ENCODE measurements at regions not wholly inside any gene's neighbourhood (a gene's known extent, or its start where the extent isn't known, plus 50 kb on each side); places are given as distances from the start of the nearest gene placed in this dataset.

GRCh38 chr3:154040283-154040682, 80.9 kb upstream of the ARHGEF26 start:
- POLR2A ChIA-PET: no interaction called here
- CTCF ChIA-PET: no interaction called here
- peak; percentile 22 for TF ChIP-seq CTCF (IDR thresholded peaks at IDR 0.05; ENCODE audit: control extremely low read depth, extremely low read depth, low read depth, missing control alignments)
- DNase-seq (ENCODE audit: extremely low spot score): no peak

- no peak for TF ChIP-seq CTCF (IDR thresholded peaks at IDR 0.05; ENCODE audit: control extremely low read depth, extremely low read depth, low read depth, missing control alignments)
- CTCF ChIA-PET: no interaction called here
- POLR2A ChIA-PET: no interaction called here
Measured at GRCh38 chr3:154044671-154045070, 76.5 kb upstream of the ARHGEF26 start.

GRCh38 chr3:154050216-154050615, 71.0 kb upstream of the ARHGEF26 start:
- no peak for DNase-seq (ENCODE audit: extremely low spot score)
- TF ChIP-seq CTCF (IDR thresholded peaks at IDR 0.05; ENCODE audit: control extremely low read depth, extremely low read depth, low read depth, missing control alignments): no peak
- ChIA-PET POLR2A (no interaction called here), CTCF (no interaction called here)

More at GRCh38 chr3:154044671-154045070, 76.5 kb upstream of the ARHGEF26 start:
- no peak for DNase-seq (ENCODE audit: extremely low spot score)

- no peak for TF ChIP-seq CTCF (IDR thresholded peaks at IDR 0.05; ENCODE audit: control extremely low read depth, extremely low read depth, low read depth, missing control alignments)
- ChIA-PET CTCF (no interaction called here), POLR2A (no interaction called here)
- no peak for DNase-seq (ENCODE audit: extremely low spot score)
Measured at GRCh38 chr3:154050766-154051165, 70.4 kb upstream of the ARHGEF26 start.

- no peak for TF ChIP-seq CTCF (IDR thresholded peaks at IDR 0.05; ENCODE audit: control extremely low read depth, extremely low read depth, low read depth, missing control alignments)
- ChIA-PET CTCF (interaction anchor here (1.1 kb wide), 1 partner anchor 13 kb away, joined by 3 read pairs; no protein-coding TSS in a partner anchor), POLR2A (no interaction called here)
- no peak for DNase-seq (ENCODE audit: extremely low spot score)
Measured at GRCh38 chr3:154059833-154060232, 61.4 kb upstream of the ARHGEF26 start.

GRCh38 chr3:154060238-154061000, 60.8 kb upstream of the ARHGEF26 start:
- ChIA-PET POLR2A (no interaction called here), CTCF (interaction anchor here (1.2 kb wide), 1 partner anchor 15 kb away, joined by 3 read pairs; no protein-coding TSS in a partner anchor)
- no peak for TF ChIP-seq CTCF (IDR thresholded peaks at IDR 0.05; ENCODE audit: control extremely low read depth, extremely low read depth, low read depth, missing control alignments)
- DNase-seq (ENCODE audit: extremely low spot score): no peak
